IMR-90 (cell line): ENCODE measurements at regions not wholly inside any gene's neighbourhood (a gene's known extent, or its start where the extent isn't known, plus 50 kb on each side); places are given as distances from the start of the nearest gene placed in this dataset.

Experiments
- BHLHE40 ChIP-seq: fragments of 150-350 bp; IDR thresholded peaks from 2 replicates; pipeline ENCODE4 v1.6.1; 2016; ENCODE audit warnings: mild to moderate bottlenecking, low read depth, low read length
- CEBPB ChIP-seq: IDR thresholded peaks from 2 replicates; pipeline ENCODE4 v1.6.1; 2012; ENCODE audit warnings: low read depth, low read length, improper control_type of control experiment
- CTCF ChIP-seq: conservative IDR thresholded peaks from 2 replicates; pipeline ENCODE4 v1.5.1; 2012; ENCODE audit warnings: mild to moderate bottlenecking, low read depth, low read length, improper control_type of control experiment
- ELK1 ChIP-seq: fragments of 150-350 bp; IDR thresholded peaks from 2 replicates; pipeline ENCODE4 v1.6.1; 2016; ENCODE audit warnings: low read depth, mild to moderate bottlenecking, low read length, moderate library complexity, borderline replicate concordance
- POLR2A ChIP-seq: IDR thresholded peaks from 2 replicates; pipeline ENCODE4 v1.6.1; 2012; ENCODE audit warnings: mild to moderate bottlenecking, low read depth, low read length
- RAD21 ChIP-seq: IDR thresholded peaks from 2 replicates; pipeline ENCODE4 v1.6.1; 2012; ENCODE audit warnings: low read length, improper control_type of control experiment
- RCOR1 ChIP-seq: IDR thresholded peaks from 2 replicates; pipeline ENCODE4 v1.6.1; 2012; ENCODE audit warnings: mild to moderate bottlenecking, low read length, improper control_type of control experiment; ENCODE audit not compliant: insufficient replicate concordance
- RFX5 ChIP-seq: IDR thresholded peaks from 2 replicates; pipeline ENCODE4 v1.8.0; 2012; ENCODE audit warnings: low read depth, mild to moderate bottlenecking, low read length, moderate library complexity

- TF ChIP-seq CTCF (no peak), POLR2A (no peak), RCOR1 (no peak), BHLHE40 (no peak), CEBPB (no peak), ELK1 (no peak), RFX5 (no peak), RAD21 (no peak)
These were observed 128.7 kb upstream of the RAP1B start for GRCh38 chr12:68482014-68482413.
